ENCODE measurements at regions not wholly inside any gene's neighbourhood (a gene's known extent, or its start where the extent isn't known, plus 50 kb on each side); places are given as distances from the start of the nearest gene placed in this dataset.
A peak's percentile ranks its signal among the peaks of the same experiment; 100 is the strongest.

DNA sequence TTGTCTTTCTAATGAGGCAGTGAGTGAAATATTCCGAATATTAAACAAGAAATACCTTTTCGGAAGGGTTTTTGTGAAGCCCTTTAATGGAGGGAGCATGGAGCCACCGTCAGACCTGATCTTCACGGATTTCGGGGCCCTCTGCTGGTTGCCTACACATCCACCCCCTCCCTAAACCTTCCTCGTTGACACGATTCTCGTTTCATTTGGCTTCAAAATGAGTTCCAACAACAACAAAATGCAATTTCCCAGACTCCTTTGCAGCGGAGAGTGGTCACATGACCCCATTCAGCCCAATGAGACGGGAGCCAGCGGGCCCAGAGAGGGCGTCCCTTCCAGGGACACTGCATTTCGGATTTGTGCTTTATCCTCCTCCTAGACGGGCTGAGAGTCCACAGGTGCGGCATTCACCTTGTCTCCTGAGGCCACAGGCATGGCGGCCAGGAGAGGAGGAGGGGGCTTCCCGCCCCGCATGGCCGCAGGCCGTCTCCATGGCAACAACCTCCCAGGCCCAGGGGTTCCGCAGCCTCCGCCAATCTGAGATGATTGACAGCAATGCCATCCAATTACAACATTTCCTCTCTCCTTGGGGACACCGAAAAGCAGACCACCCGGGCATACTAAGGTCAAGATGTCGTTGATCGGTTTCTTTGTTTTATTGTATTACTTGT is 259.8 kb downstream of the C16orf95 start:
- DNase-seq (ENCODE audit: low read depth, low spot score), result no peak
- H3K4me3 ChIP-seq (ENCODE audit: low read depth, low read length), result no peak overlapping the region
- TF ChIP-seq, protein P1, sequence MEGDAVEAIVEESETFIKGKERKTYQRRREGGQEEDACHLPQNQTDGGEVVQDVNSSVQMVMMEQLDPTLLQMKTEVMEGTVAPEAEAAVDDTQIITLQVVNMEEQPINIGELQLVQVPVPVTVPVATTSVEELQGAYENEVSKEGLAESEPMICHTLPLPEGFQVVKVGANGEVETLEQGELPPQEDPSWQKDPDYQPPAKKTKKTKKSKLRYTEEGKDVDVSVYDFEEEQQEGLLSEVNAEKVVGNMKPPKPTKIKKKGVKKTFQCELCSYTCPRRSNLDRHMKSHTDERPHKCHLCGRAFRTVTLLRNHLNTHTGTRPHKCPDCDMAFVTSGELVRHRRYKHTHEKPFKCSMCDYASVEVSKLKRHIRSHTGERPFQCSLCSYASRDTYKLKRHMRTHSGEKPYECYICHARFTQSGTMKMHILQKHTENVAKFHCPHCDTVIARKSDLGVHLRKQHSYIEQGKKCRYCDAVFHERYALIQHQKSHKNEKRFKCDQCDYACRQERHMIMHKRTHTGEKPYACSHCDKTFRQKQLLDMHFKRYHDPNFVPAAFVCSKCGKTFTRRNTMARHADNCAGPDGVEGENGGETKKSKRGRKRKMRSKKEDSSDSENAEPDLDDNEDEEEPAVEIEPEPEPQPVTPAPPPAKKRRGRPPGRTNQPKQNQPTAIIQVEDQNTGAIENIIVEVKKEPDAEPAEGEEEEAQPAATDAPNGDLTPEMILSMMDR (IDR thresholded peaks at IDR 0.05; ENCODE audit: insufficient read depth, low read length, missing control alignments), result peak; percentile 13
- CTCF ChIA-PET, result interaction anchor here (2.0 kb wide), 1 partner anchor 493 kb away, joined by 17 read pairs; no protein-coding TSS in a partner anchor
- POLR2A ChIA-PET, result no interaction called here

DNA sequence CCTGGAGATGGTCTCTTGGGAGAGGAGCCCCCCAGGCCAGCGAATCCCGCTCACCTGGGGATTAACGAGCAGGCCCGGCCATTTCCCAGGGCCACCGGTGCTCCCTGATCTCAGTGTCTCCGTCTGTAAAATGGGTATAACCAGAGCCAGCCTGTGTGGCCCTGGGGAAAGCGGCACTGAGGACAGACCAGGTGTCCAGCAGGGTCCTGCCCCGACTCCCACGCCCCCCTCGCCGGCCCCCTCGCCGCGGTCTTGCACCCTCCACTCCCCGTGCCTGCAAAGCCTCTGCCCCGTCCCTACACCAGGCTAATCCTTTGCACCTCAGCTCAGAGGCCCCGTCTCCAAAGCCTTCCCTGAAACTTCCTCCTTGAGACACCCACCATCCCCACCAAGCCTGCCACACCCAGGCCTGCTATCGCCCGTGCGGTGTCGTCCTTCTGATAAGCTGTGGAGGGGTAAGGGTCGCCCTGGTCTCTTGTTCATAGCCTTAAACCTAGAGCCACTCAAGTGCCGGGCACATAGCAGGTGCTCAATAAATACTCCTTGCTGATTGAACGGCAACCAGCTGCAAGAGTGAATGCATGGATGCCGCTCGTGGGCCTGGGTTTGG is 259.1 kb downstream of the C16orf95 start:
- DNase-seq (ENCODE audit: low read depth, low spot score), result no peak
- TF ChIP-seq, protein P1 (IDR thresholded peaks at IDR 0.05; ENCODE audit: insufficient read depth, low read length, missing control alignments), result no peak
- no peak overlapping the region for H3K4me3 ChIP-seq (ENCODE audit: low read depth, low read length)
- CTCF ChIA-PET, result interaction anchor here (1.5 to 6.4 kb wide), 4 partner anchors 11 to 489 kb away, joined by 4 to 309 read pairs (median 4); partner anchors contain the start of gene FOXC2
- POLR2A ChIA-PET, result no interaction called here

GRCh38 chr16:87058728-87059250 is 258.4 kb downstream of the C16orf95 start:
- H3K4me3 ChIP-seq (ENCODE audit: low read depth, low read length), result no peak overlapping the region
- no peak for DNase-seq (ENCODE audit: low read depth, low spot score)
- TF ChIP-seq, protein P1 (IDR thresholded peaks at IDR 0.05; ENCODE audit: insufficient read depth, low read length, missing control alignments), result no peak
- ChIA-PET POLR2A (no interaction called here), CTCF (interaction anchor here (0.6 to 6.4 kb wide), 9 partner anchors 10 to 490 kb away, joined by 3 to 309 read pairs (median 4); partner anchors contain the start of gene FOXC2)

DNA sequence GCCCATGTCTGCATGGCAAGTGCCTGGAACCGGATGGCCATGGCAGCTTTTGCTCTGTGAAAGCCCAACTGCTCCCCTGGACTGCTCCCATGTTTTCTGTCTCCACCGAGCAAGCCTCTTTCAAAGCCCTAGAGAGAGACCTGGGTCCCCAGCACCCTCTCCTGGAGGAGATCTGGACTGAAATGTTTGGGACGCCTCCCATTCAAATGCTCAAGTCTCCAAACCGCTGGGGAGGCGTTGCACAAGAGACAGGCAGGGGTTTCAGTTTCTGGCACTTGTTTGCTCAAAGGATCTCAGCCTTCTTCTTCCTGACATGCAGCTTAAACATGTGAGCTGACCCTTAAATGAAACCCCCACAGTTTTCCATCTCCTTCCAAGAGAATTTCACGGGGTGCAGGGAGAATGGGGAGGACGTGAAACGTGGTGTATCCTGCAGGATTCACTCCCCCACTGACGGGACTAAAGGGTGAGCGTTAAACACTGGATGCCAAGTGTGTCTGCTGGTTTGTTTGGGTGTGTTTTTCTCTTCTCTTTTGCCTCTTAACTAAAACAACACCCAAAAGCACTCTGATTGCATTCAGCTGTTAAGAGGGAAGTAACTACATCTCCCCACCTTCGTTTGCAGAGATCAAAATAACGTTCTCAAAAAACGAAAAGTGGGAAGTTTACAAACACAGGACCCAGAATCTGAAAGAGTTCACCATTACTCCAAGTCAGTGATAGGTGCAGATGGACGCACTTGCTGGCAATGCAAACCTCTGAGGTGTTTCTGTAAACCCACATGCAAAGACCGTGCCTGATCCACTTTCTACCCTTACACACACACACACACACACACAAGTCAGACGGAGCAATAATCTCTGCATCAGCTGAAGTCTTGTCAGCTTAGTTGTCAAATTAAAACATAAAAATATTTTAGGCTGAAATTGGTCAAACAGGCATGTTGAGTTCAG is 256.9 kb downstream of the C16orf95 start:
- DNase-seq (ENCODE audit: low read depth, low spot score), result no peak
- TF ChIP-seq, protein P1 (IDR thresholded peaks at IDR 0.05; ENCODE audit: insufficient read depth, low read length, missing control alignments), result peak; percentile 35
- H3K4me3 ChIP-seq (ENCODE audit: low read depth, low read length), result no peak overlapping the region
- CTCF ChIA-PET, result interaction anchor here (1.0 to 6.4 kb wide), 13 partner anchors 10 to 504 kb away, joined by 3 to 309 read pairs (median 6); partner anchors contain the start of gene FOXC2
- POLR2A ChIA-PET, result no interaction called here

- DNase-seq (ENCODE audit: low read depth, low spot score), result no peak
- ChIA-PET CTCF (interaction anchor here (0.7 to 6.4 kb wide), 33 partner anchors 8 to 505 kb away, joined by 3 to 309 read pairs (median 9); partner anchors contain the start of gene FOXC2), POLR2A (no interaction called here)
- H3K4me3 ChIP-seq (ENCODE audit: low read depth, low read length), result no peak overlapping the region
- TF ChIP-seq, protein P1 (IDR thresholded peaks at IDR 0.05; ENCODE audit: insufficient read depth, low read length, missing control alignments), result no peak
Measured at GRCh38 chr16:87061243-87061920, 255.8 kb downstream of the C16orf95 start.
